ENCODE measurements at regions not wholly inside any gene's neighbourhood (a gene's known extent, or its start where the extent isn't known, plus 50 kb on each side); places are given as distances from the start of the nearest gene placed in this dataset.

- H3K27ac ChIP-seq (ENCODE audit: low read length): no peak overlapping the region
- no peaks in the 10 kb centered on the region for H3K36me3 ChIP-seq (ENCODE audit: control insufficient read depth in 1 of 2, insufficient read depth in 2 of 2, low read length in 2 of 2)
- H3K4me1 ChIP-seq (ENCODE audit: control insufficient read depth in 1 of 2, insufficient read depth in 2 of 2, low read length in 2 of 2): no peaks in the 10 kb centered on the region
- H3K9me3 ChIP-seq (ENCODE audit: control insufficient read depth in 1 of 2, low read length in 2 of 2): peaks cover 5 to 7% of the 10 kb centered on the region in 2 donors
- no peaks in the 10 kb centered on the region for H3K27me3 ChIP-seq (ENCODE audit: low read depth, low read length)
- H3K4me3 ChIP-seq (ENCODE audit: low read depth in 1 of 2, low read length in 2 of 2): no peak overlapping the region
Observed at GRCh38 chr2:146295080-146295670, 1549.7 kb upstream of the ACVR2A start.

GRCh38 chr2:146287281-146287680 lies 1557.5 kb upstream of the ACVR2A start:
- Histone ChIP-seq H3K9me3 (ENCODE audit: control insufficient read depth in 1 of 2, low read length in 2 of 2) (no peaks in the 10 kb centered on the region), H3K27me3 (ENCODE audit: low read depth, low read length) (no peaks in the 10 kb centered on the region), H3K27ac (ENCODE audit: low read length) (no peak overlapping the region), H3K36me3 (ENCODE audit: control insufficient read depth in 1 of 2, insufficient read depth in 2 of 2, low read length in 2 of 2) (no peaks in the 10 kb centered on the region), H3K4me3 (ENCODE audit: low read depth in 1 of 2, low read length in 2 of 2) (no peak overlapping the region), H3K4me1 (ENCODE audit: control insufficient read depth in 1 of 2, insufficient read depth in 2 of 2, low read length in 2 of 2) (no peaks in the 10 kb centered on the region)

- H3K4me3 ChIP-seq (ENCODE audit: low read depth in 1 of 2, low read length in 2 of 2): no peak overlapping the region
- H3K27ac ChIP-seq (ENCODE audit: low read length): no peak overlapping the region
- H3K9me3 ChIP-seq (ENCODE audit: control insufficient read depth in 1 of 2, low read length in 2 of 2): no peaks in the 10 kb centered on the region
- no peaks in the 10 kb centered on the region for H3K4me1 ChIP-seq (ENCODE audit: control insufficient read depth in 1 of 2, insufficient read depth in 2 of 2, low read length in 2 of 2)
- no peaks in the 10 kb centered on the region for H3K36me3 ChIP-seq (ENCODE audit: control insufficient read depth in 1 of 2, insufficient read depth in 2 of 2, low read length in 2 of 2)
- H3K27me3 ChIP-seq (ENCODE audit: low read depth, low read length): no peaks in the 10 kb centered on the region
Observed at GRCh38 chr2:146278881-146279280, 1565.9 kb upstream of the ACVR2A start.

GRCh38 chr2:146271131-146271831 lies 1573.5 kb upstream of the ACVR2A start:
- Histone ChIP-seq H3K27ac (ENCODE audit: low read length) (no peak overlapping the region), H3K4me3 (ENCODE audit: low read depth in 1 of 2, low read length in 2 of 2) (no peak overlapping the region), H3K36me3 (ENCODE audit: control insufficient read depth in 1 of 2, insufficient read depth in 2 of 2, low read length in 2 of 2) (no peaks in the 10 kb centered on the region), H3K27me3 (ENCODE audit: low read depth, low read length) (no peaks in the 10 kb centered on the region), H3K9me3 (ENCODE audit: control insufficient read depth in 1 of 2, low read length in 2 of 2) (no peaks in the 10 kb centered on the region), H3K4me1 (ENCODE audit: control insufficient read depth in 1 of 2, insufficient read depth in 2 of 2, low read length in 2 of 2) (no peaks in the 10 kb centered on the region)

- H3K9me3 ChIP-seq (ENCODE audit: control insufficient read depth in 1 of 2, low read length in 2 of 2): no peaks in the 10 kb centered on the region
Observed at GRCh38 chr2:146270618-146271017, 1574.2 kb upstream of the ACVR2A start.

GRCh38 chr2:146267093-146267492 lies 1577.7 kb upstream of the ACVR2A start:
- Histone ChIP-seq H3K27ac (ENCODE audit: low read length) (no peak overlapping the region), H3K36me3 (ENCODE audit: control insufficient read depth in 1 of 2, insufficient read depth in 2 of 2, low read length in 2 of 2) (no peaks in the 10 kb centered on the region), H3K4me3 (ENCODE audit: low read depth in 1 of 2, low read length in 2 of 2) (no peak overlapping the region), H3K4me1 (ENCODE audit: control insufficient read depth in 1 of 2, insufficient read depth in 2 of 2, low read length in 2 of 2) (no peaks in the 10 kb centered on the region), H3K27me3 (ENCODE audit: low read depth, low read length) (no peaks in the 10 kb centered on the region), H3K9me3 (ENCODE audit: control insufficient read depth in 1 of 2, low read length in 2 of 2) (no peaks in the 10 kb centered on the region)

More at GRCh38 chr2:146270618-146271017, 1574.2 kb upstream of the ACVR2A start:
- no peaks in the 10 kb centered on the region for H3K4me1 ChIP-seq (ENCODE audit: control insufficient read depth in 1 of 2, insufficient read depth in 2 of 2, low read length in 2 of 2)
- H3K27me3 ChIP-seq (ENCODE audit: low read depth, low read length): no peaks in the 10 kb centered on the region
- no peaks in the 10 kb centered on the region for H3K36me3 ChIP-seq (ENCODE audit: control insufficient read depth in 1 of 2, insufficient read depth in 2 of 2, low read length in 2 of 2)
- H3K27ac ChIP-seq (ENCODE audit: low read length): no peak overlapping the region
- H3K4me3 ChIP-seq (ENCODE audit: low read depth in 1 of 2, low read length in 2 of 2): no peak overlapping the region

DNA sequence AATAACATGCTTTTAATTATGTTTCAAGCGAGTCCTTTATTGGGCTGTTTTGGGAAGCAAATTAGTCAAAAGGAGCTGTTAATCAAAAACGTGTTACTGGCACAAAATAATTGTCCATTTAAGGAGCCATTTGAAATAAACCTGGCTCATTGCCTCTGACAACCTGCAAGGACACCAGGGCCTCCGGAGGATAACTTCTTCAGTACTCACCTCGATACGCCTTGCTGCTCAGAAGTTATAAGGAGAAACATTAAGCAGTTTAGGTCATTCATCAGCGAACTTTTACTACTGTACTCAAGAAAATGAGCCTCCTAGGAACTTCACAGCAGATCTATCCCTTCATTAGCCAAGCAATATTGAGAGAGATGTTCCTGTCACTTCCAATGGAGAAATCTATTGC lies 1579.2 kb upstream of the ACVR2A start:
- no peaks in the 10 kb centered on the region for H3K9me3 ChIP-seq (ENCODE audit: control insufficient read depth in 1 of 2, low read length in 2 of 2)
- H3K4me1 ChIP-seq (ENCODE audit: control insufficient read depth in 1 of 2, insufficient read depth in 2 of 2, low read length in 2 of 2): no peaks in the 10 kb centered on the region
- no peaks in the 10 kb centered on the region for H3K36me3 ChIP-seq (ENCODE audit: control insufficient read depth in 1 of 2, insufficient read depth in 2 of 2, low read length in 2 of 2)
- no peaks in the 10 kb centered on the region for H3K27me3 ChIP-seq (ENCODE audit: low read depth, low read length)
- no peak overlapping the region for H3K4me3 ChIP-seq (ENCODE audit: low read depth in 1 of 2, low read length in 2 of 2)
- H3K27ac ChIP-seq (ENCODE audit: low read length): no peak overlapping the region

- H3K4me3 ChIP-seq (ENCODE audit: low read depth in 1 of 2, low read length in 2 of 2): no peak overlapping the region
- no peaks in the 10 kb centered on the region for H3K36me3 ChIP-seq (ENCODE audit: control insufficient read depth in 1 of 2, insufficient read depth in 2 of 2, low read length in 2 of 2)
- no peaks in the 10 kb centered on the region for H3K9me3 ChIP-seq (ENCODE audit: control insufficient read depth in 1 of 2, low read length in 2 of 2)
- H3K27me3 ChIP-seq (ENCODE audit: low read depth, low read length): no peaks in the 10 kb centered on the region
- no peaks in the 10 kb centered on the region for H3K4me1 ChIP-seq (ENCODE audit: control insufficient read depth in 1 of 2, insufficient read depth in 2 of 2, low read length in 2 of 2)
- no peak overlapping the region for H3K27ac ChIP-seq (ENCODE audit: low read length)
Observed at GRCh38 chr2:146262606-146263005, 1582.2 kb upstream of the ACVR2A start.

DNA sequence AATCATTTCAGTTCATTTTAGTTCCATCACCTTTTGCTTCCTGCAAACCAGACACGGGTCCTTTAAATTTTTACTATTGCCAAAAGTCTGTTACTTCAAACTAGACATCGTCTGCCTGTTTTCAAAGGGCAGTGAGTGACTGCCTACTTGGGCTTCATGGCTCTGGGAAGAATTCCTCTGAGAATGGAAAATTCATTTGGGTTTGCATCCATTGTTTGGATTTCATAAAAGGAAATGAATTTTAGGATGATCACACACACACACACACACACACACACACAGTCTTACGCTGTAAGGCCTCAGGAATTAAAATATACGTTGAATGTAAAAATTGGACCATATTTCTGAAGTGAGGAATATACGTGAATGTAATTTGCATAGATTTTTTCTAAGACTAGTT lies 1584.3 kb upstream of the ACVR2A start:
- H3K9me3 ChIP-seq (ENCODE audit: control insufficient read depth in 1 of 2, low read length in 2 of 2): no peaks in the 10 kb centered on the region
- H3K27me3 ChIP-seq (ENCODE audit: low read depth, low read length): no peaks in the 10 kb centered on the region

DNA sequence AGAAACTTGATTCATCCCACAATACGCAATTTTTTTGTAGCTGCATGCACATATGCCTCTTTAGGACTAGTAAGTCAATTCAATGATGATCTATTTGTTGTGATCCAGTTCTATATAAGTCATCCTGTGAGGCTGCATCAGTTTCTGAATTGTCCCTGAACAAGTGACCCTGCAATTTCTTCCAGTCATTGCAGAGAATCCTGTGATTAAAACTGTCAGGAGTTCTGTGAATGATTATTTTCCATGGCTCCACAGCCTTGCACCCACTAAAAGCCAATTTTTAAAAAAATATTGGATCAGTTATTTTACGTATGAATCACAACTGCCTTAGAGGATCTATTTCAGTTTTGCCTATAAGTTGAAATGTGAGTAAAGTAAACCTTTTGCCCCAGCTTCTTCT lies 1585.0 kb upstream of the ACVR2A start:
- no peaks in the 10 kb centered on the region for H3K9me3 ChIP-seq (ENCODE audit: control insufficient read depth in 1 of 2, low read length in 2 of 2)
- H3K4me3 ChIP-seq (ENCODE audit: low read depth in 1 of 2, low read length in 2 of 2): no peak overlapping the region
- no peaks in the 10 kb centered on the region for H3K36me3 ChIP-seq (ENCODE audit: control insufficient read depth in 1 of 2, insufficient read depth in 2 of 2, low read length in 2 of 2)
- no peak overlapping the region for H3K27ac ChIP-seq (ENCODE audit: low read length)
- H3K27me3 ChIP-seq (ENCODE audit: low read depth, low read length): no peaks in the 10 kb centered on the region
- no peaks in the 10 kb centered on the region for H3K4me1 ChIP-seq (ENCODE audit: control insufficient read depth in 1 of 2, insufficient read depth in 2 of 2, low read length in 2 of 2)

More for the DNA sequence above, 1584.3 kb upstream of the ACVR2A start:
- Histone ChIP-seq H3K4me1 (ENCODE audit: control insufficient read depth in 1 of 2, insufficient read depth in 2 of 2, low read length in 2 of 2) (no peaks in the 10 kb centered on the region), H3K4me3 (ENCODE audit: low read depth in 1 of 2, low read length in 2 of 2) (no peak overlapping the region), H3K27ac (ENCODE audit: low read length) (no peak overlapping the region), H3K36me3 (ENCODE audit: control insufficient read depth in 1 of 2, insufficient read depth in 2 of 2, low read length in 2 of 2) (no peaks in the 10 kb centered on the region)

- Histone ChIP-seq H3K27ac (ENCODE audit: low read length) (no peak overlapping the region), H3K4me3 (ENCODE audit: low read depth in 1 of 2, low read length in 2 of 2) (no peak overlapping the region), H3K27me3 (ENCODE audit: low read depth, low read length) (no peaks in the 10 kb centered on the region), H3K4me1 (ENCODE audit: control insufficient read depth in 1 of 2, insufficient read depth in 2 of 2, low read length in 2 of 2) (no peaks in the 10 kb centered on the region), H3K36me3 (ENCODE audit: control insufficient read depth in 1 of 2, insufficient read depth in 2 of 2, low read length in 2 of 2) (no peaks in the 10 kb centered on the region), H3K9me3 (ENCODE audit: control insufficient read depth in 1 of 2, low read length in 2 of 2) (no peaks in the 10 kb centered on the region)
Observed at GRCh38 chr2:146258071-146258470, 1586.8 kb upstream of the ACVR2A start.

DNA sequence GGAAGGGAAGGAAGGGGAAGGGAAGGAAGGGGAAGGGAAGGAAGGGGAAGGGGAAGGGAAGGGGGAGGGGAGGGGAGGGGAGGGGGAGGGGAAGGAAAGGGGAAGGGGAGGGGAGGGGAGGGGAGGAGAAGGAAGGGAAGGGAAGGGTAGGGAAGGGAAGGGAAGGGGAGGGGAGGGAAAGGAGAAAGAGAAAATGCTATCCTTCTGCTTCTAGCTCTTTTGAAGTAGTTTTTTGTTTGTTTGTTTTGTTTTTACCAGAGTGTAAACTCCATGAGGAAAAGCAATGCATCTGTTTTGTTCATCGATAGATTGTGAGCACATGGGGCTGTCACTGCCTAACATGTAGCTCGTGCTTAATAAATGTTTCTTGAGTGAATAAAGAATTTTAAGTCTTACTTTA lies 1592.7 kb upstream of the ACVR2A start:
- H3K27ac ChIP-seq (ENCODE audit: low read length): no peak overlapping the region
- no peaks in the 10 kb centered on the region for H3K27me3 ChIP-seq (ENCODE audit: low read depth, low read length)
- no peaks in the 10 kb centered on the region for H3K36me3 ChIP-seq (ENCODE audit: control insufficient read depth in 1 of 2, insufficient read depth in 2 of 2, low read length in 2 of 2)
- no peaks in the 10 kb centered on the region for H3K9me3 ChIP-seq (ENCODE audit: control insufficient read depth in 1 of 2, low read length in 2 of 2)
- H3K4me3 ChIP-seq (ENCODE audit: low read depth in 1 of 2, low read length in 2 of 2): no peak overlapping the region
- no peaks in the 10 kb centered on the region for H3K4me1 ChIP-seq (ENCODE audit: control insufficient read depth in 1 of 2, insufficient read depth in 2 of 2, low read length in 2 of 2)

Data from muscle layer of duodenum (tissue), 2 donors.